GM18873 (cell line): ENCODE measurements at regions not wholly inside any gene's neighbourhood (a gene's known extent, or its start where the extent isn't known, plus 50 kb on each side); places are given as distances from the start of the nearest gene placed in this dataset.
A peak's percentile ranks its signal among the peaks of the same experiment; 100 is the strongest.

Source experiments
- ATAC-seq: cut with Tn5 transposase; IDR thresholded peaks from one replicate; pipeline ENCODE4 v1.9.1; 2021; ENCODE audit warnings: mild to moderate bottlenecking, moderate library complexity, moderate number of reproducible peaks; ENCODE audit not compliant: unreplicated experiment, low FRiP score

- no peak for ATAC-seq
Observed at GRCh38 chr4:111631215-111631999, 513.8 kb upstream of the FAM241A start.

DNA sequence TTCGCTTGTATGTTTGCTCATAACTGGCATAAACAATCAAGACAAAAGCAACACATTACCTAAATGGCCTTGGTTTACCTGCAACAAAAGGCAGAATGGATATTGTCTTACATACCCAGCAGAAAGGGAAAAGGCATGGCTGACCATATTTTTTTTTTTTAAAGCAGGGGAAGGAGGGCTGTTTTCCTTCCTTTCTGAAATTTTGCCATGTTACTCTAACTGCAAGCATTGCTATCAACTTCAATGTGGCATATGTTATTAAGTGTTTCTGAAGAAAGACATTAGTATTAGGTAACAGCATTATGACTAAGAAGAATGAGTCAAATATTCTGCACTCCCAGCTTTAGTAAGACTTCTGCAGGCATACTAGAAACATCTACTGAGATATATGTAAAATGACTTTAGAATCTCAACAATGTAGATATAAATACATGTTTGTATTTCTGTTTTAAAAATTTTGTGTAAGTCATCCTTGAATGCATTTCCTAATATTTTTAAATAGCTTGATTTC, 512.6 kb upstream of the FAM241A start:
- ATAC-seq, result no peak

DNA sequence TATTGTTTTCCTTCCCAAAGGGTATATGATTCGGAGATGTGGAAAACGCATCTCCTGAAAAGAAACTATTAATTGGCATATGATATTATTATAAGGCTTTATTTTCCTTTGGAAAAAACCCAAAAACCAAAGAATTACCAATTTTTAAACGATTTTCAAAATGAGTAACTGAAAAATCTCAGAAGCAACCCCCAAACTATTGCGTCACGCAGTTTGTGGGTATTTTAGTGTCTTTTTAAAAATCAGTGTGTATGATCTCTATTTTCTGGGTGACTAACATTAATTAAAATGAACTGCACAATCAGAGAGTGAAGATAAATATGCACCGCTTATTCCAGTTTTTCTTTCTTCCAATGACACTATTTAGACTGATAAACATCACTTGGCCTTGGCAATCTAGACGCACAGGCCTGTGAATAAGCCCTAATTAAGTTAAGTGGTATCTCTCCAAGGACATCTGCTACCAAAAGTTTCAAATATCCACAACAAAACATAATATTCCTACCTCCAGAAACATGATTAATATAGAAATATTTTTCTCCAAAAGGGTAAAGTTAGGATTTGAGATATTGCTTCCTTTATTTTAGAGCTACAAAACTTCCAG, 511.5 kb upstream of the FAM241A start:
- no peak for ATAC-seq

GRCh38 chr4:111635646-111636045, 509.6 kb upstream of the FAM241A start:
- no peak for ATAC-seq

GRCh38 chr4:111636961-111637585, 508.2 kb upstream of the FAM241A start:
- ATAC-seq, result peak; percentile 63

DNA sequence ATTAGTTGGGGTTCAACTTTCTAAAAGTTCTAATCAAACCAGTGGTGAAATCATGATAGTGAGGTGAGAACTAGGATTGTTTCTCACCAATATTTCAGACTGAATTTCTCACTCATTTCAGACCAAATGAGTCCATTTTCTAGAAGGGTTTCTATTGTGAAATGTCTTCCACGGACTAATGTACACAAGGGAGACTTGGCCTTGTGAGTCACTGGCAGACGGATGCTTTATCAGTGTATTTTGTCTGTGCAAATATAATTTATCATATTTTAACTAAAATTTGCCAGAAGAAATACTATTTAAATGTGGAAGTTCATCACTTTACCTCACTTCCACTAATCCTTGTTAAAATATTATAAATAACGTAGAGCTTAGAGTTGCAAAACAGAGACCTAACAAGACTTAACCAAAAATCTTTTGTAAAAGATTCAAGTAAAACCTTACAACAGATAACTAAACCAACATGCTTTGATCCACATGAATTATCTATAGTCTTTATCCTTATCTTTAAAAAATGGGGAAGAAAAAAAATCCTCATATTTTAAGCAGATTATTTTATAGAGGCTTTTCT, 506.0 kb upstream of the FAM241A start:
- ATAC-seq, result no peak

DNA sequence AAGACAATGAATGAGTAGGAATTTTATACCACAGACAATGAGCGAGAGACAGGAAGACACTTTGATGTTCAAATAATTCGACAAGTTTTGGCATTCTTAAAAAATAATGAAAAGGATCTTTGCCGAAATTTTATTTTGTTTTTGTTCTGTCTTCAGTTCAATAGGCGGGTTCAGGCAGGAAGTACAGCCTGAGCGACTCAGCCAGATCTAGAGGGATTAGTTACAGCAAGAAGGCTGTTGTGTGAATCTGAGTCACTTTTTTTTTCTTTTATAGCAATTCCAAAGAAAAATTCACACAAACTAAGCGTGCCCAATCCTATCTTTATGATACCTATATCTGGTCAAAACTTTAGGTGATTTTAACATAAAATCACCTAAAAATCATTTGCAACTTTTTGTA, 505.4 kb upstream of the FAM241A start:
- no peak for ATAC-seq

DNA sequence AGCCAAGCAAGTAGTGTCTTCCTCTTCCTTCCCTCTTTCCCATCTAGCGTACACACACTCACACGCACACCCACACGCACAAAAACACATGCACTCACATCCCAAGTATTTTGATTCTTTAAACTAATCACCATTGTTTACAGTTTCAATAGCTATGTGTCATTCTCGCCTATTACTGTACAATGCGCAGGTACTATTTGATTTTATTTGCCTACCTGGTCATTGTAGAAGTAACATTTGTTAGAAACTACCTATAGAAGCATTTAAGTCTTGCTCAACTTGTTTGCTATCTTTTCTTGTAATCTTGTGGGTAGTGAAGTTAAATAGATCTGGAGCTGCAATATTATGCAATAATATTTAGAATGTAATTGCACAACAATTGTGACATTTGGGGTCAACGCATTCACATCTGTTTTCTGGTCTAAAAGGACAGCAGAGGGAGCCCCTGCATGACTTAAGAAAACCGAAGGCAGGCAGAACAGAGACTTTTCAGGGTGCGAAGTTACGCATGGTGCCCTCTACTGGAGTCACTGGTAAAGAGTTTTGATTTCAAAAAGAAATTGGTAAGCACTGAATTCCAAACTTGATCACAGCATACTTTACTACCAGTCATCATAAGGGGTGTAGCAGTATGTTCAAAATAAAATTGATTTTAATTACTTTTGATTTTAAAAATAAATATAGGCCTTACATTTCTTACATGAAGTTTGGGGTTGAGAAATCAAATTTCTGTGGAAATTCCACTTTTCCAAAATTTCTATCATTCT, 503.3 kb upstream of the FAM241A start:
- peak; percentile 82 for ATAC-seq

GRCh38 chr4:111648056-111648455, 497.2 kb upstream of the FAM241A start:
- ATAC-seq, result no peak

GRCh38 chr4:111649308-111649707, 495.9 kb upstream of the FAM241A start:
- ATAC-seq, result peak; percentile 90

DNA sequence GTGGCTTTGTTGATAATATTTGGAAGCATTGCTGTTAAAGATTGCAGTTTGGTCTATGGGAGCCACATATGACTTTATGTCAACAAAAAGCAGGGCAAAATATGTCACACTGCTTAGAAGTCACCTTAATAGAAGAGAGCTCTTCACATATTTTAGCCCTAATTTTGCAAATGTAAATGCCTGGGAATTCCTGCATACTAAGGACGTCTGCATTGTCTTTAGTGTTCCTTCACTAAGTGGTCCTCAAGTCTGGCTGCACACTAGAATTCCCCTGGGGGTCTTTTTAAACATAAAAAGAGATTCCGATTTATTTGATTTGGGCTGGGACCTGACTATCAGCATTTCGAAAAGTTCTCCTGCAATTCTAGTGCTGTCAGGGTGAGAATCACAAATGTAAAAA, 495.1 kb upstream of the FAM241A start:
- ATAC-seq, result no peak

DNA sequence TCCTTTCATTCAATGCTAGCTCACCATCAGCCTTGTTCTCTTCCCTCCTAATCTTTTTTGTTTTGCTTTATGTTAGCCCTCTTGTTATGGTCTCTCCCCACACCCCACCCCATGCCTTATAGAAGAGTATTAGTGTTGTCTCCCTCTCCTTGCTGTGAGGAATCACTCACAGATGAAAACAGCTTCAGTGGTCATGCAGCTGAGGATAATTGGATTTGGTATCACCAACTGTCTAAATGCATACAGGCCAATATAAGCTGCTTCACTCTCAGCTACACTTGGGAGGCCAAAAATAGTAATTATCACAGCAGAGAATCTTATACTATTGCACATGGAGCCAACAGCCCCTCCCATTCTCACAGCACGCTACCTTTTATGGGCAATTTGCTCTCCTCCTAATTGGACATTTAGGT, 494.6 kb upstream of the FAM241A start:
- no peak for ATAC-seq

DNA sequence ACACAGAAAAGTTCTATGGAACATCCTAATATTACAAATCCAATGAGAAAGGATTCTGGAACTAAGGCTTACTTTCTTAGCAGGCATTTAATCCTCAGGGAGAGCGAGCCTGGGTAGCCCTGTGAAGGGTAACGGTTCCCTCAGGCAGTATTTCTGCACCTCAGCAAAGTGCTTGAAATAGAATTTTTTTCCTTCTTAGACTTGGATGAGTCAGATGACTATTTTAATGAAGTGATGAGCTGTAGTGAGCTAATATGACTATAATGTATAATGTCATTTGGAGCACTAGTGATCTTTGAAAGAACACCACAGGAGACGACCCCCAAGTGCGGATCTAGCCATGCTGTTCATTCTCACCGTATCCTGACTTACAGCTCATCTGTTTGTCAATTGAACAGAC, 493.0 kb upstream of the FAM241A start:
- no peak for ATAC-seq

GRCh38 chr4:111652986-111653385, 492.3 kb upstream of the FAM241A start:
- no peak for ATAC-seq

DNA sequence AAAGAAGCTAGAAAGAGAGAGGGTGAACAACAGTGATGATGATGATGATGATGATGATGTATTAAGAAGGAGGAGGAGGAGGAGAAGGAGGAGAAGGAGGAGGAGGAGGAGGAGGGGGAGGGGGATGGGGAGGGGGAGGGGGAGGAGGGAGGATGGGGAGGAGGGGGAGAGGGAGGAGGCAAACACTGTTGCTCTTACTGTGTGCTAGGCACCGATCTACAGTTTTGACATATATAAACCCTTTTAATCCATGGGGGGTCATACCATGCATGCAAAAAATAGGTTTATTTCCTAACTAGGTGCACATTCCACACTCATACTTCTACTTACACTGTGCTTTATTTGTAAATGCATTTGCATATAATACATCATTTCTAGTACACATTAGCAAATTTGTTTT, 482.8 kb upstream of the FAM241A start:
- ATAC-seq, result no peak

DNA sequence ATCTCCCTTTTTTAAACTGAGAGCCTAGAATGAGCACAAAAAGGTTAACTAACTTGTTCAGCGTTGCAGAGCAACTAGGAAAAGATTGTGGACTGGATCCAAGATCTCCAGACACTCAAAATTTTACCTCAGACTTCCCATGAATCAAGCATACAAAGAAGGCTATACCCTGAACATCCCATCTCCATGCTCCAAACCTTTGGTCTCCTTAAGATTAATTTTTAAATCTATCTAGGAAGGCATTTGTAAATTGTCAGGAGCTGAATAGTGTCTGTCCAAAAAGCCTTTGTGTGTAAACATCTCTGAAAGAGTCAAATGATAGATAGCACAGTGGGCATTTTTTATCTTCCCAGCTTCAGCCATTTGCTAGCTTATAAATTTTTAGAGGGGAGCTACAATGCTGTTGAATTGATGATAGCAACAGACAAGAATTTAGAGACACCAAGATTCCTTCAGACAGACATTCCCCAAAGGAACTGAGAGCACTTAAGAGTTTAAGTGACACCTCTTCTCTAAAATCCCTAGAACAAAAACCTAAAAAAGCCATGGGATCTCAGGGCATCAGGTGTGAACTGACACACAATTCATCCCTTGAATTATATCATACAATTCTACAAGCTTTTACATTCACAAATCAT, 480.8 kb upstream of the FAM241A start:
- ATAC-seq, result no peak

DNA sequence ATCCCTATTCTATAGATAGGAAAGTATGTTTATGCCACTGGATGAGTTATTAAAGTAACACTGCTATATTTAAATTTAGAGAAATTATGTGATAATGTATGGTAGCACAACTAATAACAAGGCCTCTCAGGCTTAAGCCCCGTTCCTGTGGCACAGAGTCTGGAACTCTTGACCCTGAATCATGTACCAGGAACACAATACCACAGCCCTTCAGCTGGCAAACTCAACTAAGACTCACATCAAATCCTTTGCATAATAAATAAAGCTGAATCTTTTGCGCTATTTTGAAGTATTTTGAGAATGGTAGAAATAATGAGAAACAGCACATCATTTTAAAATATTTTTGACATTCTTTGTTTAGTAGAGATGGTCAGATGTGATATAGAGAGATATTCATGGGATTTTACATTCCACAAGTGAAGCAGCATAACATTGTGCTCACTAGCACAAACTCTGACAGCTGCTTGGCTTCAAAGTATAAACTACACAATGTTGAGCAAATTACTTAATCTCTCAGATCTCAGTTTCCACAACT, 478.4 kb upstream of the FAM241A start:
- no peak for ATAC-seq

- no peak for ATAC-seq
Observed at GRCh38 chr4:111671756-111672155, 473.5 kb upstream of the FAM241A start.

DNA sequence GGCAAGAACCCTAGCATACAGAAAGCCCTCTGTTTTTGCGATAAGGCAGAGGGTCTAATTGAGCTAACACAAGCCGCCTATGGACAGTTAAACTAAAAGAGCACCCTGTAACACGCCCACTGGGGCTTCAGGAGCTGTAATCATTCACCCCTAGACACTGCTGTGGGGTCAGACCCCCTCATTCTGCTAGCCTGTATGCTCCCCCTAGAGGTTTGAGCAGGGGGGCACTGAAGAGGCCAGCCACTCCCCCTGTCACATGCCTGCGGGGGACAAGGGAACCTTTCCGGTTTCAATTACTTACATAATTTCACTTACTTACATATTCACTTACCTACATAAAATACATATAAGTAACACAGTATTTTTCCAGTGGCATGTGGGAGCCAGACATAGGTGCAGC, 469.5 kb upstream of the FAM241A start:
- no peak for ATAC-seq

DNA sequence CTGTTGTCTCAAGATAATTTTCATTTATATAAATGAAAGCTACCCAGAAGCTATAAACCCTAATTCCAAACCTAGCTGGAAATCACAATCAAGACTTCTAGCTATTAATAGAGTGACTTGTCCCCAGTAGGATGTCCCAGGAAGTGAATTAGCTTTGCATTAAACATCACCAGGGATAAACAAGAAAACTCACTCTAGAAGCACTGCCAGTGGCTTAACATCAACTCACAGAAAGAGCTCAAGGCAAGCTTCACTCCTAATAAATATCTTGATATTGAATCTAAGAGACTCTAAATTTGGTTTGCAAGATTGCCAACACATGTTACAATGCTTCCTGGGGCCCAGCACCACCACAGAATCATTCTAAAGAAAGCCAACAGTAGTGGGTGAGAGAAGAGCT, 468.7 kb upstream of the FAM241A start:
- no peak for ATAC-seq
